ENCODE measurements at regions not wholly inside any gene's neighbourhood (a gene's known extent, or its start where the extent isn't known, plus 50 kb on each side); places are given as distances from the start of the nearest gene placed in this dataset.

DNA sequence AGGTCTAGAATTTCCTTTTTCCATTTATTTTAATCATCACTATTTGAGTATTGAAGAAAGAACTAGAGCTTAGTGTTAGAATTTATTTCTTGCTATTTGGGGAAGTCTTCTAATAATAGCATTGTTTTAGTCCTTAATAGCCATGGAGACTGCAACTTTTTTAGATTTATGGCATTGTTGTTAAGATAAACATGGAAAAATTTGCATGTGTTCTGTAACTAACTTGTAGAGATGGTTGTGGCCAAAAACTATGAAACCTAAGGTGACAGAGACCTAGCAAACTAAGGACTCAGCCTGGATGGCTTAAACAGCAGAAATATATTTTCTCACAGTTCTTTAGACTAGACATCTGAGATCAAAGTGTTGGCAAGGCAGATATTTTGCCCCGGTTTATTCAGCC, 246.4 kb downstream of the SPRY2 start:
- TF ChIP-seq POLR2AphosphoS5 (IDR thresholded peaks at IDR 0.05; ENCODE audit: low read depth, low read length) (no peak), TAF1 (IDR thresholded peaks at IDR 0.05; ENCODE audit: borderline replicate concordance, insufficient read depth, low read length) (no peak), SIN3A (IDR thresholded peaks at IDR 0.05; ENCODE audit: borderline replicate concordance, insufficient read depth, low read length) (no peak), FOXP2 (optimal IDR thresholded peaks at IDR 0.05; ENCODE audit: borderline replicate concordance, extremely low read depth, extremely low read length, insufficient read depth) (no peak)
- TF ChIP-seq, protein P1, sequence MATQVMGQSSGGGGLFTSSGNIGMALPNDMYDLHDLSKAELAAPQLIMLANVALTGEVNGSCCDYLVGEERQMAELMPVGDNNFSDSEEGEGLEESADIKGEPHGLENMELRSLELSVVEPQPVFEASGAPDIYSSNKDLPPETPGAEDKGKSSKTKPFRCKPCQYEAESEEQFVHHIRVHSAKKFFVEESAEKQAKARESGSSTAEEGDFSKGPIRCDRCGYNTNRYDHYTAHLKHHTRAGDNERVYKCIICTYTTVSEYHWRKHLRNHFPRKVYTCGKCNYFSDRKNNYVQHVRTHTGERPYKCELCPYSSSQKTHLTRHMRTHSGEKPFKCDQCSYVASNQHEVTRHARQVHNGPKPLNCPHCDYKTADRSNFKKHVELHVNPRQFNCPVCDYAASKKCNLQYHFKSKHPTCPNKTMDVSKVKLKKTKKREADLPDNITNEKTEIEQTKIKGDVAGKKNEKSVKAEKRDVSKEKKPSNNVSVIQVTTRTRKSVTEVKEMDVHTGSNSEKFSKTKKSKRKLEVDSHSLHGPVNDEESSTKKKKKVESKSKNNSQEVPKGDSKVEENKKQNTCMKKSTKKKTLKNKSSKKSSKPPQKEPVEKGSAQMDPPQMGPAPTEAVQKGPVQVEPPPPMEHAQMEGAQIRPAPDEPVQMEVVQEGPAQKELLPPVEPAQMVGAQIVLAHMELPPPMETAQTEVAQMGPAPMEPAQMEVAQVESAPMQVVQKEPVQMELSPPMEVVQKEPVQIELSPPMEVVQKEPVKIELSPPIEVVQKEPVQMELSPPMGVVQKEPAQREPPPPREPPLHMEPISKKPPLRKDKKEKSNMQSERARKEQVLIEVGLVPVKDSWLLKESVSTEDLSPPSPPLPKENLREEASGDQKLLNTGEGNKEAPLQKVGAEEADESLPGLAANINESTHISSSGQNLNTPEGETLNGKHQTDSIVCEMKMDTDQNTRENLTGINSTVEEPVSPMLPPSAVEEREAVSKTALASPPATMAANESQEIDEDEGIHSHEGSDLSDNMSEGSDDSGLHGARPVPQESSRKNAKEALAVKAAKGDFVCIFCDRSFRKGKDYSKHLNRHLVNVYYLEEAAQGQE (IDR thresholded peaks at IDR 0.05; ENCODE audit: insufficient read depth in 1 of 2, low read depth in 2 of 2, low read length in 2 of 2), result no peak

Data from PFSK-1 (cell line).